Ammon's horn (tissue), 1 donor: ENCODE measurements at regions not wholly inside any gene's neighbourhood (a gene's known extent, or its start where the extent isn't known, plus 50 kb on each side); places are given as distances from the start of the nearest gene placed in this dataset.
"Not testable (repeated sequence)": the region's sequence is repeated elsewhere in the genome, so short reads cannot be mapped to it uniquely, and the experiment has no call there.

Source experiments
- DNase-seq: peaks from one replicate; pipeline ENCODE4 v3.0.0-alpha.2; 2016; ENCODE audit warnings: low spot score

- DNase-seq, result no peak
Measured at GRCh38 chr2:121818546-121818945, 63.1 kb downstream of the TSN start.

GRCh38 chr2:121819846-121820245 is 64.4 kb downstream of the TSN start:
- no peak for DNase-seq

- DNase-seq, result no peak
Measured at GRCh38 chr2:121821476-121822158, 66.2 kb downstream of the TSN start.

GRCh38 chr2:121824264-121824663 is 68.8 kb downstream of the TSN start:
- no peak for DNase-seq

GRCh38 chr2:121825003-121825950 is 69.8 kb downstream of the TSN start:
- DNase-seq, result no peak

- DNase-seq, result peak; percentile 52
Measured at GRCh38 chr2:121826036-121826435, 70.6 kb downstream of the TSN start.

- DNase-seq, result no peak
Measured at GRCh38 chr2:121828281-121828731, 72.9 kb downstream of the TSN start.

- no peak for DNase-seq
Measured at GRCh38 chr2:121830809-121831208, 75.4 kb downstream of the TSN start.

GRCh38 chr2:121831841-121832240 is 76.4 kb downstream of the TSN start:
- DNase-seq, result no peak

- no peak for DNase-seq
Measured at GRCh38 chr2:121832412-121833357, 77.2 kb downstream of the TSN start.

GRCh38 chr2:121833358-121833723 is 77.9 kb downstream of the TSN start:
- DNase-seq, result no peak

- no peak for DNase-seq
Measured at GRCh38 chr2:121836611-121837010, 81.2 kb downstream of the TSN start.

GRCh38 chr2:121837591-121837990 is 82.1 kb downstream of the TSN start:
- no peak for DNase-seq

GRCh38 chr2:121838551-121838950 is 83.1 kb downstream of the TSN start:
- DNase-seq, result no peak

- no peak for DNase-seq
Measured at GRCh38 chr2:121839584-121839983, 84.1 kb downstream of the TSN start.

GRCh38 chr2:121849236-121849635 is 93.8 kb downstream of the TSN start:
- DNase-seq, result no peak

GRCh38 chr2:121853149-121853548 is 97.7 kb downstream of the TSN start:
- DNase-seq, result not testable (repeated sequence)

- DNase-seq, result no peak
Measured at GRCh38 chr2:121855510-121855909, 100.1 kb downstream of the TSN start.

- DNase-seq, result no peak
Measured at GRCh38 chr2:121856360-121856759, 100.9 kb downstream of the TSN start.

- no peak for DNase-seq
Measured at GRCh38 chr2:121858369-121858768, 102.9 kb downstream of the TSN start.

- DNase-seq, result no peak
Measured at GRCh38 chr2:121858847-121859246, 103.4 kb downstream of the TSN start.
